GM12865 (cell line): ENCODE measurements at regions not wholly inside any gene's neighbourhood (a gene's known extent, or its start where the extent isn't known, plus 50 kb on each side); places are given as distances from the start of the nearest gene placed in this dataset.

Experiments
- DNase-seq: peaks from one replicate; pipeline ENCODE4 v3.0.0; 2010; ENCODE audit warnings: low read depth
- H3K4me3 ChIP-seq: 2 replicates; pipeline ENCODE4 v1.5.1; 2011; ENCODE audit warnings: mild to moderate bottlenecking, low read depth, low read length, control low read depth
- TF ChIP-seq, protein P1 (sequence below): IDR thresholded peaks from 2 replicates; pipeline ENCODE4 v1.5.1; 2011; ENCODE audit warnings: low read length, control low read depth, low read depth, inconsistent platforms; ENCODE audit not compliant: insufficient read depth; ENCODE audit errors: missing control alignments

DNA sequence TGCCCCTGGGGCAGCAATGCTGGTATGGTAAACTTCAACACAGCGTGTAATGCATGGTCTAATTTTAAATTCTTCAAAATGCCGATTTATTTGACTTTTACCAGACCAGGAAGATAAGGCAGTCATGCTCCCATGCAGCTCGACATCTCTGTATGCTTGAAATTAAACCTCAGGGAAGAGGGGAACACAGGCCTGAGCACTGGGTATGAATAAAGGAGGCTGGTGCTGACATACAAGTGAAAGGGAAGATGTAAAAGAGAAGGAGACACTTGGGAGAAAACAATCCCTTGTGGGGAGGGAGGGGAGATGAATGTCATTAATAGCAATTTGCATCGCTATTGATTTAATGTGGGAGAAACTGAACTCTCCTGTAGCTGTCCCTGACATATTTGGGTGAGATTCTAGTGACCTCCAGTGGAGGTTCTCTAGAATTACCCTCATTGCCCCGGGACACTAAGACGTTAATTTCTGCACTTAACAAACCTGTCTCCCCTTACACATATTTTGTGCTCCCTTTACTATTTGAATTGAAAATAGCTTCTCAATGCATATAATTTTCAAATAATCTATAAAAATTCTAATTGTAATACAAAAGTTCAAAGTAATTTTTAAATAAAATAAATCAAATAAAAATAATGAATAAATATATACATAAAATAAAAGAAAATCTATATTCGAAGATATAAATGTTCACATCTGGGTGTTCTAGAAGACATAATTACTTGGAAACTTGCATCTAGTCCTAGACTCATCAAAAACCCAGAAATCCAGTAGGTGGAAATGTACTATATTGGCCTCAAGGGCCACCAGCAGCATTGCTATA is 283.1 kb downstream of the LMX1A start:
- DNase-seq = peak; percentile 43
- H3K4me3 ChIP-seq = no peak overlapping the region
- TF ChIP-seq, protein P1, sequence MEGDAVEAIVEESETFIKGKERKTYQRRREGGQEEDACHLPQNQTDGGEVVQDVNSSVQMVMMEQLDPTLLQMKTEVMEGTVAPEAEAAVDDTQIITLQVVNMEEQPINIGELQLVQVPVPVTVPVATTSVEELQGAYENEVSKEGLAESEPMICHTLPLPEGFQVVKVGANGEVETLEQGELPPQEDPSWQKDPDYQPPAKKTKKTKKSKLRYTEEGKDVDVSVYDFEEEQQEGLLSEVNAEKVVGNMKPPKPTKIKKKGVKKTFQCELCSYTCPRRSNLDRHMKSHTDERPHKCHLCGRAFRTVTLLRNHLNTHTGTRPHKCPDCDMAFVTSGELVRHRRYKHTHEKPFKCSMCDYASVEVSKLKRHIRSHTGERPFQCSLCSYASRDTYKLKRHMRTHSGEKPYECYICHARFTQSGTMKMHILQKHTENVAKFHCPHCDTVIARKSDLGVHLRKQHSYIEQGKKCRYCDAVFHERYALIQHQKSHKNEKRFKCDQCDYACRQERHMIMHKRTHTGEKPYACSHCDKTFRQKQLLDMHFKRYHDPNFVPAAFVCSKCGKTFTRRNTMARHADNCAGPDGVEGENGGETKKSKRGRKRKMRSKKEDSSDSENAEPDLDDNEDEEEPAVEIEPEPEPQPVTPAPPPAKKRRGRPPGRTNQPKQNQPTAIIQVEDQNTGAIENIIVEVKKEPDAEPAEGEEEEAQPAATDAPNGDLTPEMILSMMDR = peak; percentile 54

DNA sequence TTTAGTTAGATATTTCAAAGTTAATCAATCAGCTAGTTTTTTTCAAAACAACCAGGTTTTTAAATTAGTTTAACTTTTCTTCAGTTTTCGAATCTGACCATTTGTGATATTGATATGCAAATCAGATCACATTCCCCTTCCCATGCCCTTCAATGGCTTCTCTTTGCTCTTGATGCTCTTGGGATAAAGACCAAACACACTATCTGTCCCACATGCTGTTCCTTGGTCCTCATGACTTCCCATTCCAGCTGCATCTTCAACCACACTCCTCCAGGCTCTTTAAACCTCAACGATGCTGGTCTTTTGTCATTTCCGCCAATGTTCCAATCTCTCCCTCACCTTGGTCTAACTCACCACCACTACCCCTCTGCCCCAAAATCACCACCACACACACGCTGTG is 285.8 kb downstream of the LMX1A start:
- no peak overlapping the region for H3K4me3 ChIP-seq
- no peak for DNase-seq
- TF ChIP-seq, protein P1 = no peak

DNA sequence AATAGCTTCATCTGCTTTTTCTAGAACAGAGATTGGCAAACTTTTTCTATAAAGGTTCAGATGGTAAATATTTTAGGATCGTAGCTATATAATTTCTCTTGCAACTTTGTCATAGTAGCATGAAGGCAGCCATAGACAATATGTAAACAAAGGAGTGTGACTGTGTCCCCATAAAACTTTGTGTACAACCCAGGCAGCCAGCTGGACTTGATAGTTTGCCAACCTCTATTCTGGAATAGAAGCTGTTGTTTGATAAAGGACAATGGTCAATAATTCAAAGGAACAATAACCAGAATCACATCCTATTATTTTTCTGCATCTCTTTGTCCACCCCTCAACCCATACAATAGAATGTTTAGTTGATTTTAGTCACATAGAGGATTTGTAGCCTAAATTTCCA is 286.7 kb downstream of the LMX1A start:
- TF ChIP-seq, protein P1 = no peak
- H3K4me3 ChIP-seq = no peak overlapping the region
- no peak for DNase-seq

DNA sequence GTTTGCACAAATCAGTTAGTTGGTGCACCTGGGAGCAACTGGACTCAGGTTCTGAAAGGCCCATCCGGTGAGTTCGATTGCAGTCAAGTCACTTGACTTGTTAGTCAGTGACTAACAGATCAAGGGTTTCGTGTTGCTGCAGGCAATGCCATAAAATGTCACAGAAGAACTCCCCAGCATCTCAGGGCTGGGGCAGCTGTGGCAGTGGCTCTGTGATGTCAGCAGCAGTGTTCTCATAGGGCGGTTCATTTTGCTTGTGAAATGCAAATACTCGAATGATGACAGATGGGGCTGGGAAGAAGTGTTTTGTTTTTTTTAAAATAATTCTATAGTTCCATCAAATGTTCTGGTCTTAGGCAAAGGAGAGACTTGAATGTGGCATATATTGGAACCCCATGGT is 287.8 kb downstream of the LMX1A start:
- TF ChIP-seq, protein P1 = no peak
- H3K4me3 ChIP-seq = no peak overlapping the region
- no peak for DNase-seq

DNA sequence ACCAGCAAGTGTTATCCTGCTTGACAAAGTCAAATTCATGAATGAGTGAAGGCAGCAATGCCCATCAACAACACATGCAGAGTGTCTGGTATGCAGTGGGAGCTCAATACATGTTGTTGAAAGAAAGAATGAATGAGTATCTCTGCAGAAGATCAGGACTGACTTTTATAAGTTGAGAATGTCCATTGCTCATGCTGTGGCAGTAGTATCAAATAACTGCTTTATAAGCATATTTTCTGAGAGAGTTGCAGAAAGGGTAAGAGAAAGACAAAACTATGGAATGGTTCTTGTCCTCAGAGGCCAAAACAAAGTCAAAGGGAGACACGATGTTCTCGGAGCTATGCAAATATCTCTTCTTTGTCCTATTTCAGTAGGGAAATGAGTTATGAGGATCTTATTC is 288.7 kb downstream of the LMX1A start:
- TF ChIP-seq, protein P1 = no peak
- H3K4me3 ChIP-seq = no peak overlapping the region
- no peak for DNase-seq

DNA sequence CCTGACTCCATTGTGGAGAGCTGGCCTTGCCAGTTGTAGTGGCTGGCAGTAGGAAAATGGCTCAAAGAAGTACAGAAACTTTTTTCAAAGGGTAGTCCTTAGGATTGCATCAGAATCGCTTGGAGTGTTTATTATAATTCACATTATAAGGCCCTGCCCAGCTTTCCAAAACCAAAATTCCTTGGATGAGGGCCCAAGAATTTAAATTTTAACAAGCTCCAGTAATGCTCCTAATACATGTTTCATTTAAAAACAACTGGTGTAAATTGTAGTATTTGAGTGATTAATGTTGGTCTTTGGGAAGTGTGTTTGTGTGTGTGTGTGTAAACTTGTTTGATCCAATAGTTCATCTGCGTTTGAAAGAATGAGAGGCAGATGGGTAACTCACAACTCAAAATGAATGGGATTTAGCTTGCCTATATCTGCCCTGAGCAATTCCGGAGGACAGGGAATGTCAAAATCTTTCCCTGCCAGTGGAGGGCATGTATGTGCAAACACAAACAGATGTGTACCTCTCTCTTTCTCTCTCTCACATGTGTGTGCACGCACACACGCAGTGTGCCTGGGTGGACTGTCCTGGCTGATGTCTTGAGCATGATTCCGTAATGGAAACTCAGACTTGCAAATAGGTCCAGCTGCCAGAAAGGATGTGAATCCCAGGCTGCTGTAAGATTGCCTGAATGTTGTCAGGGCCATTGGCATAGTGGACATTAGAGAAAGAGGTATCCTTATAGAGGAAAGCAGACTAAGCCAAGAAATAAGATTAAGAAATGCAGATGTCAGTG is 293.1 kb downstream of the LMX1A start:
- H3K4me3 ChIP-seq = no peak overlapping the region
- no peak for DNase-seq
- TF ChIP-seq, protein P1 = no peak
